ENCODE measurements at regions not wholly inside any gene's neighbourhood (a gene's known extent, or its start where the extent isn't known, plus 50 kb on each side); places are given as distances from the start of the nearest gene placed in this dataset.

- TF ChIP-seq EZH2phosphoT487 (IDR thresholded peaks at IDR 0.05; ENCODE audit: insufficient read depth, low read depth) (no peak), EZH2 (IDR thresholded peaks at IDR 0.05; ENCODE audit: insufficient read depth, poor library complexity, severe bottlenecking) (no peak)
Measured at GRCh38 chr22:48299124-48299523, 1528.5 kb downstream of the BRD1 start.
